ENCODE measurements at regions not wholly inside any gene's neighbourhood (a gene's known extent, or its start where the extent isn't known, plus 50 kb on each side); places are given as distances from the start of the nearest gene placed in this dataset.
"Not testable (repeated sequence)": the region's sequence is repeated elsewhere in the genome, so short reads cannot be mapped to it uniquely, and the experiment has no call there.

DNA sequence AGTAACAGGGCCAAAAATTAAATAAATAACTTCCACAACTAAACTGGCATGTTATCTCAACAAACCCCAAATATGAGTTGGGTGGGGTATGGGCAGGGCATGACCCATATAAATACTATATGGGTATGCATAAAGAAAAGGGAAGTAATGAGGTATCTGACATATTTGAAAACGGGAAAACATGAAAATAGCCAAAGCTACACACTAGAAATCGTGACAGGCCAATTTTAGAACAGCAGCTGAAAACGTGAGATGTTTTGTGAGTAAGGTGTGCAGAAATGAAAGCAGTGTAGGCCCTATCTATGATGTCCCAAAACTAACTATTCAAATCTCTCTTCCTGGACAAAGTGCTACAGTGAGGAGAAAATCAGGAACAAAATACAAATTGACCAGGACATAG, 537.9 kb upstream of the NR5A2 start:
- H3K4me3 ChIP-seq (ENCODE audit: low read length in 3 of 3), result no peak overlapping the region
- no peaks in the 10 kb centered on the region for H3K36me3 ChIP-seq (ENCODE audit: control insufficient read depth in 2 of 3, insufficient read depth in 3 of 3, low read length in 3 of 3)
- H3K27ac ChIP-seq (ENCODE audit: low read depth in 2 of 2, low read length in 2 of 2), result no peak overlapping the region
- DNase-seq (no peak), FAIRE-seq (no peak)
- H3K27me3 ChIP-seq (ENCODE audit: control insufficient read depth, insufficient read depth, low read length), result no peaks in the 10 kb centered on the region
- H3K4me1 ChIP-seq (ENCODE audit: control insufficient read depth in 2 of 3, insufficient read depth in 2 of 3, low read depth in 1 of 3, low read length in 3 of 3), result no peaks in the 10 kb centered on the region
- no peak overlapping the region for H3K9ac ChIP-seq (ENCODE audit: low read length in 3 of 3)
- TF ChIP-seq, protein P1, sequence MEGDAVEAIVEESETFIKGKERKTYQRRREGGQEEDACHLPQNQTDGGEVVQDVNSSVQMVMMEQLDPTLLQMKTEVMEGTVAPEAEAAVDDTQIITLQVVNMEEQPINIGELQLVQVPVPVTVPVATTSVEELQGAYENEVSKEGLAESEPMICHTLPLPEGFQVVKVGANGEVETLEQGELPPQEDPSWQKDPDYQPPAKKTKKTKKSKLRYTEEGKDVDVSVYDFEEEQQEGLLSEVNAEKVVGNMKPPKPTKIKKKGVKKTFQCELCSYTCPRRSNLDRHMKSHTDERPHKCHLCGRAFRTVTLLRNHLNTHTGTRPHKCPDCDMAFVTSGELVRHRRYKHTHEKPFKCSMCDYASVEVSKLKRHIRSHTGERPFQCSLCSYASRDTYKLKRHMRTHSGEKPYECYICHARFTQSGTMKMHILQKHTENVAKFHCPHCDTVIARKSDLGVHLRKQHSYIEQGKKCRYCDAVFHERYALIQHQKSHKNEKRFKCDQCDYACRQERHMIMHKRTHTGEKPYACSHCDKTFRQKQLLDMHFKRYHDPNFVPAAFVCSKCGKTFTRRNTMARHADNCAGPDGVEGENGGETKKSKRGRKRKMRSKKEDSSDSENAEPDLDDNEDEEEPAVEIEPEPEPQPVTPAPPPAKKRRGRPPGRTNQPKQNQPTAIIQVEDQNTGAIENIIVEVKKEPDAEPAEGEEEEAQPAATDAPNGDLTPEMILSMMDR (IDR thresholded peaks at IDR 0.05; ENCODE audit: borderline replicate concordance, extremely low read depth, insufficient read depth), result no peak
- intact Hi-C loops (cut with DNase I), result no loop called here
- no peaks in the 10 kb centered on the region for H3K9me3 ChIP-seq (ENCODE audit: control insufficient read depth in 2 of 3, insufficient read depth in 1 of 3, low read length in 3 of 3)

DNA sequence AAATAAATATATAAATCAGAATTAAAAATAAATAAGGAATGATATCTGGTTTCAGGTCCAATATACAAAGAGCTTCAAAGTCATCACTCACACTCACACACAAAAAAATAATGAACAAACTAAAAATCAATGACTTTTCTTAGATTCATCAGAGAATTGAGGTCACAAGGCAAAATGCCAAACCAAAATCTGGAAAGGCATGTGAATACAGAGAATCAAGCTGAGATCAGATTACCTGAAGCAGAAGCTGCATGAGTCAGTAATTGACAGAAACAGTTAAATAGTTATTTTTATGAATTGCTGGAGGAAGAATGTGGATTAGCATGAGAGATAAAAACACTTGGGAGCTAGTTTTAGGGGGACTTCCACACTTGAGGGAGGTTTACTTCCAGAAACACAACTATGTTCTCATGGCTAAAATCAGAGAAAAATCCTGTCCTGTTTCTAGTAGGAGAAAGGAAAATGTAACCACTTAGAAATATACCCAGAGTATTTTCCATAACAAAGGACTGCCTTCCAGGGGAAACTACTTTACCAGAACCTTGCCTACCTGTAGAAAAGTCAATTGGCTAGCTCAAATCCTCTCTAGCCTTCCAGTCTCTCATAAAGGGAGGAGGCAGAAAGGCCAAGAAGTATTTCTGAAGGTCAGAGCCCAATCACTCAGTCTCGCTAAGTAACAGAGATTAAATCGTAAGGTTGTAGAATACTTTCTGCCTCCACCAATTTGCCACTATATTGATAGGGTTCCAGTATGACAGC, 536.6 kb upstream of the NR5A2 start:
- TF ChIP-seq, protein P1 (IDR thresholded peaks at IDR 0.05; ENCODE audit: borderline replicate concordance, extremely low read depth, insufficient read depth), result no peak
- H3K9me3 ChIP-seq (ENCODE audit: control insufficient read depth in 2 of 3, insufficient read depth in 1 of 3, low read length in 3 of 3), result peaks cover 0 to 3% (median 0%) of the 10 kb centered on the region in 3 donors
- no peaks in the 10 kb centered on the region for H3K36me3 ChIP-seq (ENCODE audit: control insufficient read depth in 2 of 3, insufficient read depth in 3 of 3, low read length in 3 of 3)
- FAIRE-seq (no peak), DNase-seq (no peak)
- intact Hi-C loops (cut with DNase I), result no loop called here
- no peaks in the 10 kb centered on the region for H3K4me1 ChIP-seq (ENCODE audit: control insufficient read depth in 2 of 3, insufficient read depth in 2 of 3, low read depth in 1 of 3, low read length in 3 of 3)
- no peaks in the 10 kb centered on the region for H3K27me3 ChIP-seq (ENCODE audit: control insufficient read depth, insufficient read depth, low read length)
- H3K27ac ChIP-seq (ENCODE audit: low read depth in 2 of 2, low read length in 2 of 2), result no peak overlapping the region
- no peak overlapping the region for H3K9ac ChIP-seq (ENCODE audit: low read length in 3 of 3)
- no peak overlapping the region for H3K4me3 ChIP-seq (ENCODE audit: low read length in 3 of 3)

DNA sequence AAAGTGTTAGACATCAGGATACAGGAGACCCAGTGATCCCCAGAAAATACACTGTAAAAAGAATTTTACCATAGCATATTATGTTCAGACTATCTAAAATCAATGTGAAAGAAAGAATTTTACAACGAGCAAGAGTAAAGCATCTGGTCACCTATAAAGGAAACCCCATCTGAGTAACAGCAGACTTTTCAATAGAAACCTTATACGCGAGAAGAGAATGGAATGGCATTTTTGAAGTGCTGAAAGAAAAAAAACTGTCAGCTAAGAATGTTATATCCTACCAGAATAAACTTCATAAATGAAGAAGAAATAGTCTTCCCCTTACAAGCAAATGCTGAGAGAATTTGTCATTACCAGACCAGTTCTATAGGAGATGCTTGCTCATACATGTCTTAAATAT, 532.1 kb upstream of the NR5A2 start:
- Histone ChIP-seq H3K4me1 (ENCODE audit: control insufficient read depth in 2 of 3, insufficient read depth in 2 of 3, low read depth in 1 of 3, low read length in 3 of 3) (no peaks in the 10 kb centered on the region), H3K4me3 (ENCODE audit: low read length in 3 of 3) (no peak overlapping the region), H3K27me3 (ENCODE audit: control insufficient read depth, insufficient read depth, low read length) (no peaks in the 10 kb centered on the region), H3K9me3 (ENCODE audit: control insufficient read depth in 2 of 3, insufficient read depth in 1 of 3, low read length in 3 of 3) (peaks cover 0 to 4% (median 3%) of the 10 kb centered on the region in 3 donors), H3K36me3 (ENCODE audit: control insufficient read depth in 2 of 3, insufficient read depth in 3 of 3, low read length in 3 of 3) (no peaks in the 10 kb centered on the region), H3K9ac (ENCODE audit: low read length in 3 of 3) (no peak overlapping the region), H3K27ac (ENCODE audit: low read depth in 2 of 2, low read length in 2 of 2) (no peak overlapping the region)
- TF ChIP-seq, protein P1 (IDR thresholded peaks at IDR 0.05; ENCODE audit: borderline replicate concordance, extremely low read depth, insufficient read depth), result no peak
- FAIRE-seq (no peak), DNase-seq (no peak)
- intact Hi-C loops (cut with DNase I), result no loop called here

DNA sequence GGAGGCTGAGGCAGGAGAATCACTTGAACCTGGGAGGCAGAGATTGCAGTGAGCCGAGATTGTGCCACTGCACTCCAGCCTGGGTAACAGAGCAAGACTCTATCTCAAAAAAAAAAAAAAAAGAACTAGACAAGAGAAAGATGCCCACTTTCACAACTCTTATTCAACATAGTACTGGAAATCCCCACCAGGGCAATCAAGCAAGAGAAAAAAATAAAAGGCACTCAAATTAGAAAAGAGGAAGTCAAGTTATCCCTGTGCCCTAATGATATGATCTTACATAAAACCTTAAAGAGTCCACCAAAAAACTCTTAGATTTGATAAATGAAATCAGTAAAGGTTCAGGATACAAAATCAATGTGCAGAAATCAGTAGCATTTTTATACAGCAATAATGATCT, 528.7 kb upstream of the NR5A2 start:
- H3K36me3 ChIP-seq (ENCODE audit: control insufficient read depth in 2 of 3, insufficient read depth in 3 of 3, low read length in 3 of 3); FAIRE-seq; H3K27ac ChIP-seq (ENCODE audit: low read depth in 2 of 2, low read length in 2 of 2); H3K27me3 ChIP-seq (ENCODE audit: control insufficient read depth, insufficient read depth, low read length); H3K4me3 ChIP-seq (ENCODE audit: low read length in 3 of 3); H3K4me1 ChIP-seq (ENCODE audit: control insufficient read depth in 2 of 3, insufficient read depth in 2 of 3, low read depth in 1 of 3, low read length in 3 of 3); H3K9me3 ChIP-seq (ENCODE audit: control insufficient read depth in 2 of 3, insufficient read depth in 1 of 3, low read length in 3 of 3); H3K9ac ChIP-seq (ENCODE audit: low read length in 3 of 3); intact Hi-C loops (cut with DNase I); DNase-seq: not testable (repeated sequence)

Measured in kidney (tissue), 13 donors.